HCT116 (cell line): ENCODE measurements at regions not wholly inside any gene's neighbourhood (a gene's known extent, or its start where the extent isn't known, plus 50 kb on each side); places are given as distances from the start of the nearest gene placed in this dataset.

Source experiments
- ATAC-seq: fragments of 200-7000 bp; cut with Tn5 transposase; 2 replicates; pipeline ENCODE4 v1.9.1; 2020; ENCODE audit warnings: mild to moderate bottlenecking, moderate library complexity
- BruUV-seq: library from RNA; stranded (reverse); fragments of 400-500 nt; replicated peaks from 2 replicates; lab custom pipeline; 2021; lab: Mats Ljungman, UMichigan
- CTCF ChIA-PET: fragments of 300-600 bp; sonication (Branson Sonifier 250); formaldehyde crosslinking; loops from one replicate; lab custom pipeline; 2021; ENCODE audit warnings: antibody characterized with exemption; lab: Charles Lee
- POLR2A ChIA-PET: fragments of 300-600, 350-600 bp; sonication (Branson Sonifier 250); formaldehyde crosslinking; loops from one replicate; lab custom pipeline; 2021; ENCODE audit warnings: antibody characterized with exemption; lab: Charles Lee
- RAD21 ChIA-PET, 2 experiments: fragments of 300-600 bp; sonication (Branson Sonifier 250); formaldehyde crosslinking; loops; one replicate each; lab custom pipeline; 2023; ENCODE audit warnings: low total read pairs in 2 of 2; ENCODE audit not compliant: uncharacterized antibody in 2 of 2, unreplicated experiment in 2 of 2, low non-redundant PET in 1 of 2; lab: Charles Lee
- DNase-seq: peaks from one replicate; pipeline ENCODE4 v3.0.0-alpha.2; 2010; ENCODE audit warnings: low read depth, low spot score
- H2AFZ ChIP-seq: fragments of 200-600 bp; shearing (Covaris generic), sonication (generic); 2 replicates; pipeline ENCODE4 v1.6.1; 2017; ENCODE audit warnings: low read depth, mixed run types, mixed read lengths, antibody characterized with exemption, low read length; ENCODE audit not compliant: poor library complexity, severe bottlenecking
- H3K27ac ChIP-seq: 2 replicates; pipeline ENCODE4 v1.5.1; 2012; ENCODE audit warnings: low read depth, low read length
- H3K27me3 ChIP-seq: fragments of 200-600 bp; sonication (generic); 2 replicates; pipeline ENCODE4 v1.6.1; 2016; ENCODE audit warnings: mixed run types, low read length, mixed read lengths; ENCODE audit not compliant: insufficient read depth
- H3K36me3 ChIP-seq, 2 experiments: fragments of 200-500 bp in 1 of 2; fragments of 200-600 bp in 1 of 2; sonication (Bioruptor generic) in 1 of 2; sonication (generic) in 1 of 2; 2 replicates each; pipeline versions ENCODE4 v1.5.1 to v1.6.1; 2014 to 2016; ENCODE audit warnings: low read length in 2 of 2, inconsistent platforms in 1 of 2, mixed read lengths in 1 of 2, mixed run types in 1 of 2; ENCODE audit not compliant: insufficient read depth in 2 of 2, control insufficient read depth in 1 of 2
- H3K4me1 ChIP-seq, 2 experiments: fragments of 200-600 bp in 1 of 2; sonication (generic) in 1 of 2; 2 replicates each; pipeline versions ENCODE4 v1.5.1 to v1.6.1; 2012 to 2017; ENCODE audit warnings: low read length in 2 of 2, inconsistent platforms in 1 of 2, mild to moderate bottlenecking in 1 of 2, mixed read lengths in 1 of 2, mixed run types in 1 of 2, moderate library complexity in 1 of 2; ENCODE audit not compliant: insufficient read depth in 2 of 2, control insufficient read depth in 1 of 2
- H3K4me2 ChIP-seq: fragments of 200-600 bp; sonication (generic); 2 replicates; pipeline ENCODE4 v1.6.1; 2017; ENCODE audit warnings: mixed run types, low read length, mixed read lengths
- H3K4me3 ChIP-seq, 2 experiments: fragments of 200-600 bp in 1 of 2; sonication (generic) in 1 of 2; replicated peaks in 1 of 2; 2 replicates each; pipeline ENCODE4 v1.5.1; 2011 to 2016; ENCODE audit warnings: low read length in 2 of 2, control low read depth in 1 of 2, low read depth in 1 of 2, mild to moderate bottlenecking in 1 of 2, mixed read lengths in 1 of 2, mixed run types in 1 of 2
- H3K79me2 ChIP-seq: fragments of 200-600 bp; sonication (generic); 2 replicates; pipeline ENCODE4 v1.6.1; 2017; ENCODE audit warnings: mild to moderate bottlenecking, mixed run types, low read length, moderate library complexity, mixed read lengths; ENCODE audit not compliant: insufficient read depth
- H3K9ac ChIP-seq: fragments of 200-600 bp; sonication (generic); 2 replicates; pipeline ENCODE4 v1.6.1; 2016; ENCODE audit warnings: low read length, mixed read lengths
- H3K9me2 ChIP-seq: fragments of 200-600 bp; sonication (generic), shearing (Covaris generic); 2 replicates; pipeline ENCODE4 v1.6.1; 2017; ENCODE audit warnings: mixed run types, mild to moderate bottlenecking, moderate library complexity; ENCODE audit not compliant: insufficient read depth
- H3K9me3 ChIP-seq, 2 experiments: fragments of 200-500 bp in 1 of 2; fragments of 200-600 bp in 1 of 2; sonication (Bioruptor generic) in 1 of 2; sonication (generic) in 1 of 2; 2 replicates each; pipeline ENCODE4 v1.6.1; 2014 to 2017; ENCODE audit warnings: low read length in 2 of 2, mixed read lengths in 2 of 2, inconsistent platforms in 1 of 2, low read depth in 1 of 2, mild to moderate bottlenecking in 1 of 2, mixed run types in 1 of 2, moderate library complexity in 1 of 2; ENCODE audit not compliant: control insufficient read depth in 1 of 2, insufficient read depth in 1 of 2
- H4K20me1 ChIP-seq: fragments of 200-600 bp; sonication (generic), shearing (Covaris generic); 2 replicates; pipeline ENCODE4 v1.6.1; 2017; ENCODE audit warnings: mixed run types, mild to moderate bottlenecking, moderate library complexity; ENCODE audit not compliant: insufficient read depth
- CTCF ChIP-seq, 3 experiments: fragments of 200-600 bp in 1 of 3; sonication (generic) in 1 of 3; IDR thresholded peaks in 2 of 3; conservative IDR thresholded peaks in 1 of 3; 2 replicates each; pipeline ENCODE4 v1.5.1; 2012 to 2017; ENCODE audit warnings: low read depth in 2 of 3, low read length in 2 of 3, antibody characterized with exemption in 1 of 3, borderline replicate concordance in 1 of 3, control low read depth in 1 of 3, mild to moderate bottlenecking in 1 of 3, mixed read lengths in 1 of 3, mixed run types in 1 of 3, moderate library complexity in 1 of 3; ENCODE audit not compliant: insufficient read depth in 1 of 3
- ELF1 ChIP-seq: IDR thresholded peaks from 2 replicates; pipeline ENCODE4 v1.6.1; 2012; ENCODE audit warnings: low read depth, borderline replicate concordance
- EZH2 ChIP-seq: fragments of 200-600 bp; sonication (generic); IDR thresholded peaks from 2 replicates; pipeline ENCODE4 v1.6.1; 2017; ENCODE audit warnings: antibody characterized with exemption, mixed run types
- POLR2A ChIP-seq: IDR thresholded peaks from 2 replicates; pipeline ENCODE4 v1.7.0; 2011; ENCODE audit warnings: borderline replicate concordance; ENCODE audit not compliant: insufficient read depth, insufficient read length; ENCODE audit errors: extremely low read depth
- RAD21 ChIP-seq: IDR thresholded peaks from 2 replicates; pipeline ENCODE4 v1.6.1; 2012; ENCODE audit warnings: low read depth, mild to moderate bottlenecking
- SIN3A ChIP-seq: IDR thresholded peaks from 2 replicates; pipeline ENCODE4 v1.6.1; 2012; ENCODE audit warnings: low read depth
- SP1 ChIP-seq: IDR thresholded peaks from 2 replicates; pipeline ENCODE4 v1.6.1; 2012; ENCODE audit warnings: low read depth
- TCF7L2 ChIP-seq: IDR thresholded peaks from 2 replicates; pipeline ENCODE4 v1.7.0; 2011; ENCODE audit warnings: borderline replicate concordance, inconsistent platforms; ENCODE audit not compliant: insufficient read depth, insufficient read length; ENCODE audit errors: extremely low read depth
- YY1 ChIP-seq: IDR thresholded peaks from 2 replicates; pipeline ENCODE4 v1.6.1; 2011; ENCODE audit warnings: low read length, low read depth, moderate library complexity, mild to moderate bottlenecking; ENCODE audit not compliant: insufficient replicate concordance; ENCODE audit errors: extremely low read depth
- ZBTB33 ChIP-seq: IDR thresholded peaks from 2 replicates; pipeline ENCODE4 v1.6.1; 2011; ENCODE audit warnings: mild to moderate bottlenecking, low read length, moderate library complexity; ENCODE audit not compliant: insufficient replicate concordance; ENCODE audit errors: extremely low read depth
- ZFX ChIP-seq: fragments of 450-650 bp; IDR thresholded peaks from 2 replicates; pipeline ENCODE4 v1.6.1; 2017
- intact Hi-C: fragments of 100-400 bp; cut with micrococcal nuclease; formaldehyde crosslinking; loops from 2 replicates; pipeline ENCODE4 v1.10.0; 2022
- TF ChIP-seq, protein P1 (sequence below): IDR thresholded peaks from 2 replicates; pipeline ENCODE4 v1.6.1; 2012

DNA sequence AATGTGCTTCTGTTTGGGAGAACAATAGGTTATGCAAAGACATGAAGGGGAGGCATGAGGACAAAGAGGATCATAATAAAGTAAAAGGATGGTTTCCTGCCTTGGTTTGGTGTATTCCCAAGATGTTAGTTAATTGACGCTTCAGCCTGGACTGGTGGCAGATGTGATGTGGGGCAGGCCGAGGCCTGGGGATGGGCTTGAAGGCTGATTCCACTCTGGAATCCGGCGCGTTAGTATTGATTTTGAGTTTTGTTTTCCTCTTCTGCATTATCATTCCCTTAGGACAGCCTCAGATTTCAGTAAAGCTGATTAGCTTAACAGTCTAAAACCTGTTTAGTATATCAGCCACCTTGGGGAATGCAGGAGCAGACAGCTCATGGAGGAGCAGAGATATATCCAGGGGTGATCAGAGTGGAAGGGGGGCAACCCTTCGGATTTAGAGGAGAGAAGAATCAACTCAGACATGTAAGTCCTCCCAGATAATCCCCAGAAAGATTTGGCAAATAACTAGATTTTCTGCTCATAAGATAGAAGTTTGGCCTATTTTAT lies 159.8 kb upstream of the MTPN start:
- Histone ChIP-seq H2AFZ (no peak overlapping the region), H3K36me3 (no peaks in the 10 kb centered on the region), H3K27ac (no peak overlapping the region), H3K4me2 (no peak overlapping the region), H3K4me3 (no peak overlapping the region), H3K9ac (no peak overlapping the region), H3K4me1 (no peaks in the 10 kb centered on the region), H3K27me3 (no peaks in the 10 kb centered on the region), H3K9me2 (no peaks in the 10 kb centered on the region), H3K9me3 (no peaks in the 10 kb centered on the region), H3K79me2 (no peaks in the 10 kb centered on the region), H4K20me1 (no peaks in the 10 kb centered on the region)
- no peak for TF ChIP-seq TCF7L2
- no peak for TF ChIP-seq SP1
- TF ChIP-seq, protein P1, sequence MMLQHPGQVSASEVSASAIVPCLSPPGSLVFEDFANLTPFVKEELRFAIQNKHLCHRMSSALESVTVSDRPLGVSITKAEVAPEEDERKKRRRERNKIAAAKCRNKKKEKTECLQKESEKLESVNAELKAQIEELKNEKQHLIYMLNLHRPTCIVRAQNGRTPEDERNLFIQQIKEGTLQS, result no peak
- no peak for TF ChIP-seq ZBTB33
- TF ChIP-seq CTCF (IDR thresholded peaks at IDR 0.05 in 2 of 3, conservative IDR thresholded peaks at IDR 0.05 in 1 of 3; ENCODE audit: borderline replicate concordance in 1 of 3, insufficient read depth in 1 of 3, low read depth in 2 of 3, low read length in 2 of 3), result no peak
- no peak for TF ChIP-seq POLR2A
- no peak for TF ChIP-seq RAD21
- no peak for TF ChIP-seq ELF1
- TF ChIP-seq EZH2, result no peak
- no peak for TF ChIP-seq YY1
- TF ChIP-seq SIN3A, result no peak
- no peak for TF ChIP-seq ZFX
- no TSS peak for BruUV-seq
- ATAC-seq (no peak), DNase-seq (no peak)
- ChIA-PET RAD21 (no interaction called here), POLR2A (no interaction called here), CTCF (no interaction called here)
- intact Hi-C loops, result no loop called here
